H1 (cell line): ENCODE measurements at regions not wholly inside any gene's neighbourhood (a gene's known extent, or its start where the extent isn't known, plus 50 kb on each side); places are given as distances from the start of the nearest gene placed in this dataset.
A peak's percentile ranks its signal among the peaks of the same experiment; 100 is the strongest.

Source experiments
- CTCF ChIA-PET: fragments of 300-600 bp; sonication (Branson Sonifier 250); formaldehyde crosslinking; loops from one replicate; lab custom pipeline; 2021; ENCODE audit not compliant: partially characterized antibody; lab: Charles Lee
- POLR2A ChIA-PET: fragments of 300-600 bp; sonication (Branson Sonifier 250); formaldehyde crosslinking; loops from one replicate; lab custom pipeline; 2021; ENCODE audit warnings: inconsistent platforms; ENCODE audit not compliant: partially characterized antibody; lab: Charles Lee
- DNase-seq, 2 experiments: peaks; one replicate each; pipeline versions ENCODE4 v3.0.0 to v3.0.0-alpha.2; 2010 to 2022; ENCODE audit warnings: low spot score in 2 of 2, low read depth in 1 of 2, mixed read lengths in 1 of 2
- FAIRE-seq: peaks from 2 replicates; lab custom pipeline; 2011; peaks lifted over from hg19 to GRCh38; lab: Jason Lieb, UNC
- H2AFZ ChIP-seq: 2 replicates; pipeline ENCODE4 v1.8.1; 2012; ENCODE audit warnings: low read length, inconsistent platforms
- H2AK5ac ChIP-seq: 2 replicates; pipeline ENCODE4 v1.6.1; 2013; ENCODE audit warnings: low read depth, low read length
- H2BK120ac ChIP-seq: replicated peaks from 2 replicates; pipeline ENCODE3; 2013; ENCODE audit warnings: low read depth, low read length, inconsistent platforms
- H2BK12ac ChIP-seq: 2 replicates; pipeline ENCODE4 v1.6.1; 2013; ENCODE audit warnings: low read depth, low read length
- H2BK15ac ChIP-seq: 2 replicates; pipeline ENCODE4 v1.6.1; 2013; ENCODE audit warnings: low read length
- H2BK20ac ChIP-seq: 2 replicates; pipeline ENCODE4 v1.6.1; 2013; ENCODE audit warnings: low read length
- H2BK5ac ChIP-seq: 2 replicates; pipeline ENCODE4 v1.6.1; 2013; ENCODE audit warnings: low read depth, low read length
- H3K14ac ChIP-seq: 2 replicates; pipeline ENCODE4 v1.6.1; 2013; ENCODE audit warnings: inconsistent platforms; ENCODE audit not compliant: insufficient read length
- H3K18ac ChIP-seq: 2 replicates; pipeline ENCODE4 v1.6.1; 2013; ENCODE audit warnings: low read length; ENCODE audit errors: extremely low read depth
- H3K23ac ChIP-seq: 2 replicates; pipeline ENCODE4 v1.6.1; 2013; ENCODE audit warnings: inconsistent platforms; ENCODE audit not compliant: insufficient read length
- H3K23me2 ChIP-seq: 2 replicates; pipeline ENCODE4 v1.6.1; 2013; ENCODE audit warnings: low read depth, low read length
- H3K27ac ChIP-seq: 2 replicates; pipeline ENCODE4 v1.6.1; 2011; ENCODE audit warnings: low read depth, low read length, inconsistent platforms
- H3K27me3 ChIP-seq, 4 experiments: replicated peaks in 1 of 4; 1 replicate in 1 of 4; 2 replicates in 3 of 4; pipeline versions ENCODE4 v1.6.1 to v1.8.1; 2011 to 2013; ENCODE audit warnings: low read length in 3 of 4, mild to moderate bottlenecking in 3 of 4, inconsistent platforms in 2 of 4, mixed read lengths in 2 of 4, moderate library complexity in 1 of 4; ENCODE audit not compliant: control insufficient read depth in 3 of 4, insufficient read depth in 3 of 4; ENCODE audit errors: extremely low read depth in 1 of 4
- H3K36me3 ChIP-seq, 4 experiments: 2 replicates each; pipeline versions ENCODE4 v1.6.1 to v1.8.1; 2011 to 2013; ENCODE audit warnings: mild to moderate bottlenecking in 4 of 4, low read length in 3 of 4, moderate library complexity in 2 of 4, control low read depth in 1 of 4, inconsistent platforms in 1 of 4; ENCODE audit not compliant: insufficient read depth in 4 of 4, control insufficient read depth in 2 of 4
- H3K4ac ChIP-seq: replicated peaks from 2 replicates; pipeline ENCODE3; 2013; ENCODE audit warnings: low read length, low read depth, mixed read lengths, inconsistent platforms; ENCODE audit not compliant: insufficient read length
- H3K4me1 ChIP-seq, 4 experiments: replicated peaks in 1 of 4; 1 replicate in 1 of 4; 2 replicates in 3 of 4; pipeline versions ENCODE4 v1.6.1 to v1.8.1; 2011 to 2013; ENCODE audit warnings: low read length in 3 of 4, inconsistent platforms in 2 of 4, mixed read lengths in 1 of 4; ENCODE audit not compliant: insufficient read depth in 4 of 4, control insufficient read depth in 3 of 4
- H3K4me2 ChIP-seq, 2 experiments: 2 replicates each; pipeline versions ENCODE4 v1.6.1 to v1.8.1; 2011 to 2013; ENCODE audit warnings: low read depth in 2 of 2, low read length in 2 of 2, control low read depth in 1 of 2, inconsistent platforms in 1 of 2, mild to moderate bottlenecking in 1 of 2; ENCODE audit not compliant: insufficient read depth in 1 of 2
- H3K4me3 ChIP-seq, 4 experiments: fragments of 200-600, 300-600 bp in 1 of 4; sonication (generic), shearing (Covaris generic), sonication (Bioruptor Twin) in 1 of 4; 2 replicates each; pipeline versions ENCODE4 v1.5.1 to v1.8.1; 2011 to 2016; ENCODE audit warnings: low read length in 4 of 4, low read depth in 3 of 4, control low read depth in 2 of 4, inconsistent platforms in 2 of 4, mild to moderate bottlenecking in 2 of 4, mixed read lengths in 1 of 4, moderate library complexity in 1 of 4; ENCODE audit not compliant: insufficient read depth in 2 of 4; ENCODE audit errors: extremely low read depth in 1 of 4
- H3K56ac ChIP-seq: replicated peaks from 2 replicates; pipeline ENCODE3; 2013; ENCODE audit warnings: low read depth, mild to moderate bottlenecking, mixed read lengths, low read length, inconsistent platforms; ENCODE audit not compliant: insufficient read length
- H3K79me1 ChIP-seq: 2 replicates; pipeline ENCODE4 v1.6.1; 2013; ENCODE audit warnings: low read depth, low read length, control low read depth
- H3K79me2 ChIP-seq, 2 experiments: 2 replicates each; pipeline versions ENCODE4 v1.6.1 to v1.8.1; 2012 to 2013; ENCODE audit warnings: low read length in 2 of 2, mild to moderate bottlenecking in 2 of 2, inconsistent platforms in 1 of 2; ENCODE audit not compliant: insufficient read depth in 2 of 2, control insufficient read depth in 1 of 2
- H3K9ac ChIP-seq, 4 experiments: replicated peaks in 1 of 4; 1 replicate in 1 of 4; 2 replicates in 3 of 4; pipeline versions ENCODE4 v1.6.1 to v1.8.1; 2011 to 2013; ENCODE audit warnings: low read depth in 3 of 4, low read length in 3 of 4, control low read depth in 2 of 4, mild to moderate bottlenecking in 2 of 4, moderate library complexity in 2 of 4, inconsistent platforms in 1 of 4; ENCODE audit errors: extremely low read depth in 1 of 4
- H3K9me3 ChIP-seq, 2 experiments: 2 replicates each; pipeline versions ENCODE4 v1.6.1 to v1.8.1; 2012 to 2013; ENCODE audit warnings: mild to moderate bottlenecking in 2 of 2, moderate library complexity in 2 of 2, control low read depth in 1 of 2, inconsistent platforms in 1 of 2, low read depth in 1 of 2, low read length in 1 of 2, mixed read lengths in 1 of 2; ENCODE audit not compliant: insufficient read depth in 2 of 2
- H4K20me1 ChIP-seq, 2 experiments: replicated peaks in 1 of 2; 2 replicates each; pipeline versions ENCODE3 to v1.8.1; 2011 to 2013; ENCODE audit warnings: inconsistent platforms in 2 of 2, low read length in 2 of 2, mild to moderate bottlenecking in 1 of 2; ENCODE audit not compliant: insufficient read depth in 2 of 2, control insufficient read depth in 1 of 2
- H4K5ac ChIP-seq: 2 replicates; pipeline ENCODE4 v1.6.1; 2013; ENCODE audit warnings: low read length, low read depth, mixed read lengths, inconsistent platforms; ENCODE audit not compliant: insufficient read length
- H4K8ac ChIP-seq: 2 replicates; pipeline ENCODE4 v1.8.0; 2013; ENCODE audit warnings: mild to moderate bottlenecking, moderate library complexity, low read length, inconsistent platforms; ENCODE audit not compliant: insufficient read depth; ENCODE audit errors: extremely low read depth
- H4K91ac ChIP-seq: replicated peaks from 2 replicates; pipeline ENCODE3; 2013; ENCODE audit warnings: low read length, mixed read lengths, inconsistent platforms; ENCODE audit not compliant: insufficient read length
- CEBPB ChIP-seq: IDR thresholded peaks from 2 replicates; pipeline ENCODE4 v1.6.1; 2012; ENCODE audit warnings: low read depth, low read length
- JUND ChIP-seq: IDR thresholded peaks from 2 replicates; pipeline ENCODE4 v1.6.1; 2011; ENCODE audit warnings: mild to moderate bottlenecking, improper control_type of control experiment, low read length
- KDM5A ChIP-seq: fragments of 200-600 bp; IDR thresholded peaks from 2 replicates; pipeline ENCODE4 v1.7.1; 2012; ENCODE audit warnings: mild to moderate bottlenecking, low read length, inconsistent platforms, mixed read lengths
- PHF8 ChIP-seq: fragments of 200-600 bp; sonication (generic); conservative IDR thresholded peaks from 2 replicates; pipeline ENCODE4 v1.7.1; 2012; ENCODE audit warnings: low read depth, mild to moderate bottlenecking, inconsistent platforms, low read length, moderate library complexity
- RBBP5 ChIP-seq: IDR thresholded peaks from 2 replicates; pipeline ENCODE4 v1.7.1; 2012; ENCODE audit warnings: low read depth, mild to moderate bottlenecking, inconsistent platforms, low read length, moderate library complexity, borderline replicate concordance
- SP1 ChIP-seq: IDR thresholded peaks from 2 replicates; pipeline ENCODE4 v1.6.1; 2011; ENCODE audit warnings: low read depth, low read length
- TAF1 ChIP-seq: IDR thresholded peaks from 2 replicates; pipeline ENCODE4 v1.6.1; 2011; ENCODE audit warnings: mild to moderate bottlenecking, low read depth, low read length
- TCF12 ChIP-seq: IDR thresholded peaks from 2 replicates; pipeline ENCODE4 v1.6.1; 2011; ENCODE audit warnings: low read depth, mild to moderate bottlenecking, low read length
- WGBS, 2 experiments: shearing (Covaris generic) in 1 of 2; methylation state at CpG; one replicate each; pipeline versions ENCODE4 v1.1.6 to v1.1.7; 2013 to 2015; ENCODE audit warnings: low lambda C conversion rate in 2 of 2, mixed read lengths in 2 of 2, inconsistent platforms in 1 of 2, low coverage in 1 of 2, missing lambda C conversion rate in 1 of 2; ENCODE audit not compliant: insufficient replicate concordance in 2 of 2, insufficient coverage in 1 of 2, insufficient read length in 1 of 2; ENCODE audit errors: extremely low coverage in 1 of 2, missing lambda C conversion rate in 1 of 2; 5-methylcytosine and 5-hydroxymethylcytosine counted together
- TF ChIP-seq, protein P1 (sequence below): IDR thresholded peaks from 2 replicates; pipeline ENCODE4 v1.6.1; 2012; ENCODE audit warnings: low read length, inconsistent platforms

DNA sequence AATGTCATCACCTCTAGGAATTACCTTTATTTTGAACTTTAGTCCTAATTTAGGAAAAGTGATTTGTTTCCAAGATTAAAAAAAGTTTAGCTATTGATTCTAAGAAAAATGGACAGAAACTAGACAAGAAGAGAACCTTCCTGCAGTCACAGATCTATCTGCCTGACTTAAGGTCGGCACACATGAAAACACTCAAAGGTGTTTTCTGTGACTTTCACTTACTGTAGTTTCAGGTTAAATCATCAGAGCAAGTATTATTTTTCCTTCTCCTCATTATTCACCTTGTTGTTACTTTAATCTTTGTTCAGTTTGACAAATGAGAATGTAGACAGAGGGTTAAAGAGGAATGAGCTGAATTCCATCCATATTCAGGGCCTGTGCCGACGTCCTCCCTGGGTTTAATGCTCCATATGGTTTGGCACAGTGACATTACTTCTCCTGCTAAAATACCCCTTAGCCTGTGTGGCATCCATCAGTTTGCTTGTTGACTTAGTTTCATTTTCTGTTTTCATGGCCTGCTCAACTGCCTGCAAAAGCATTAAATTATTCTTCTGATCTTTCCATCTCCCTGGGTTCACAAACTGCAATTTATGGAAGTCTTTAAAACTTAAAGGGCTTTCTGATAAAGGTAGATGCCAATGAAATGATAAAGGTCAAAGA lies 352.7 kb downstream of the NKX6-1 start:
- no peak overlapping the region for H3K4ac ChIP-seq
- CTCF ChIA-PET, result interaction anchor here (1.2 to 1.6 kb wide), 2 partner anchors 9 to 20 kb away, joined by 5 to 6 read pairs; no protein-coding TSS in a partner anchor
- H4K20me1 ChIP-seq, result no peaks in the 10 kb centered on the region
- H3K56ac ChIP-seq, result no peak overlapping the region
- no peak overlapping the region for H3K9ac ChIP-seq
- H3K27ac ChIP-seq, result no peak overlapping the region
- H3K14ac ChIP-seq, result no peak overlapping the region
- H3K27me3 ChIP-seq, result peaks cover 0 to 1% (median 0%) of the 10 kb centered on the region in 4 experiments; a peak in 1 of 7 replicates
- H2AFZ ChIP-seq, result no peak overlapping the region
- DNase-seq (no peak), FAIRE-seq (peak; percentile 39)
- H2BK15ac ChIP-seq, result no peak overlapping the region
- no peak overlapping the region for H4K5ac ChIP-seq
- TF ChIP-seq, protein P1, sequence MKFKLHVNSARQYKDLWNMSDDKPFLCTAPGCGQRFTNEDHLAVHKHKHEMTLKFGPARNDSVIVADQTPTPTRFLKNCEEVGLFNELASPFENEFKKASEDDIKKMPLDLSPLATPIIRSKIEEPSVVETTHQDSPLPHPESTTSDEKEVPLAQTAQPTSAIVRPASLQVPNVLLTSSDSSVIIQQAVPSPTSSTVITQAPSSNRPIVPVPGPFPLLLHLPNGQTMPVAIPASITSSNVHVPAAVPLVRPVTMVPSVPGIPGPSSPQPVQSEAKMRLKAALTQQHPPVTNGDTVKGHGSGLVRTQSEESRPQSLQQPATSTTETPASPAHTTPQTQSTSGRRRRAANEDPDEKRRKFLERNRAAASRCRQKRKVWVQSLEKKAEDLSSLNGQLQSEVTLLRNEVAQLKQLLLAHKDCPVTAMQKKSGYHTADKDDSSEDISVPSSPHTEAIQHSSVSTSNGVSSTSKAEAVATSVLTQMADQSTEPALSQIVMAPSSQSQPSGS, result no peak
- TF ChIP-seq TAF1 (no peak), TCF12 (no peak), PHF8 (no peak), JUND (no peak), KDM5A (no peak), SP1 (no peak), RBBP5 (no peak), CEBPB (no peak)
- 94% methylated on average over 3 of the region's 3 CpGs; no CpG with 5 or more reads in 1 of the 2 experiments for WGBS, 2 experiments
- no peak overlapping the region for H2AK5ac ChIP-seq
- no peaks in the 10 kb centered on the region for H3K79me1 ChIP-seq
- no peak overlapping the region for H3K18ac ChIP-seq
- H3K4me3 ChIP-seq, result no peak overlapping the region
- H2BK120ac ChIP-seq, result no peak overlapping the region
- H4K8ac ChIP-seq, result no peak overlapping the region
- no peak overlapping the region for H3K23ac ChIP-seq
- H3K79me2 ChIP-seq, result no peaks in the 10 kb centered on the region
- H2BK20ac ChIP-seq, result no peak overlapping the region
- H2BK5ac ChIP-seq, result no peak overlapping the region
- no peaks in the 10 kb centered on the region for H3K4me1 ChIP-seq
- H3K9me3 ChIP-seq, result no peaks in the 10 kb centered on the region
- no peak overlapping the region for H2BK12ac ChIP-seq
- H3K4me2 ChIP-seq, result no peak overlapping the region
- no peaks in the 10 kb centered on the region for H3K23me2 ChIP-seq
- no peak overlapping the region for H4K91ac ChIP-seq
- POLR2A ChIA-PET, result no interaction called here
- no peaks in the 10 kb centered on the region for H3K36me3 ChIP-seq
